HG03342 (cell line): ENCODE measurements at regions not wholly inside any gene's neighbourhood (a gene's known extent, or its start where the extent isn't known, plus 50 kb on each side); places are given as distances from the start of the nearest gene placed in this dataset.

Source experiments
- ATAC-seq: cut with Tn5 transposase; IDR thresholded peaks from one replicate; pipeline ENCODE4 v1.9.1; 2021; ENCODE audit warnings: mild to moderate bottlenecking, moderate library complexity; ENCODE audit not compliant: unreplicated experiment

- ATAC-seq = no peak
Observed at GRCh38 chr11:109153836-109154235, 268.2 kb upstream of the C11orf87 start.

GRCh38 chr11:109155291-109155690, 266.7 kb upstream of the C11orf87 start:
- ATAC-seq = peak; percentile 95

GRCh38 chr11:109165035-109165434, 257.0 kb upstream of the C11orf87 start:
- ATAC-seq = no peak

- ATAC-seq = no peak
Observed at GRCh38 chr11:109166441-109166840, 255.5 kb upstream of the C11orf87 start.

DNA sequence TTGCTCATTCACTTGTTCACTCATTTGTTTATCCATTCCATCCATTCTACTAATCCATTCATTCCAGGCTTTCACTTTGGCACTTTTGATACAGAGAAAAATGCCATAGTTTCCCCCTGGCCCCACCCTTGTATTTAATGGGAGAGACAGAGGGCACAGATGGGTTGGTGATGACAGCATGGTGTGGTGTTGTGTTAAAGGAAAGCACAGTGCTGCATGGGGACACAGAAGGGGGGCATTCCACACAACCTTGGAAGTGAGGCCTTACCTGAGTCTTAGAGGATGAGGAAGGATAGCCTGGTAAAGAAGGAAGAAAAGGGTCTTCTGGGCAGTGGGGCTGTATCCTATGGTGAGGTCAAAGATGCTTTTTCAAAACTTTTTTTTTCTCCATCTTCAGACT, 248.5 kb upstream of the C11orf87 start:
- ATAC-seq = no peak

- ATAC-seq = no peak
Observed at GRCh38 chr11:109184376-109184775, 237.6 kb upstream of the C11orf87 start.

DNA sequence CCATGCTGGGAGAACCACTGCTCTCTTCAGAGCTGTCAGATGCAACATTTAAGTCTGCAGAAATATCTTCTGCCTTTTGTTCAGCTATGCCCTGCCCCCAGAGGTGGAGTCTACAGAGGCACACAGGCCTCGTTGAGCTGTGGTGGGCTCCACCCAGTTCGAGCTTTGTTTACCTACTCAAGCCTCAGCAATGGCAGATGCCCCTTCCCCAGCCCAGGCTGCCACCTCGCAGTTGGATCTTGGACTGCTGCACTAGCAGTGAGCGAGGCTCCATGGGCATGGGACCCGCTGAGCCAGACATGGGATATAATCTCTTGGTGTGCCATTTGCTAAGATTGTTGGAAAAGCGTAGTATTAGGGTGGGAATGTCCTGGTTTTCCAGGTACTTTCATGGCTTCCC, 229.1 kb upstream of the C11orf87 start:
- ATAC-seq = no peak

GRCh38 chr11:109193880-109194279, 228.1 kb upstream of the C11orf87 start:
- no peak for ATAC-seq

GRCh38 chr11:109196016-109196415, 226.0 kb upstream of the C11orf87 start:
- ATAC-seq = no peak

GRCh38 chr11:109197656-109198055, 224.3 kb upstream of the C11orf87 start:
- ATAC-seq = no peak

DNA sequence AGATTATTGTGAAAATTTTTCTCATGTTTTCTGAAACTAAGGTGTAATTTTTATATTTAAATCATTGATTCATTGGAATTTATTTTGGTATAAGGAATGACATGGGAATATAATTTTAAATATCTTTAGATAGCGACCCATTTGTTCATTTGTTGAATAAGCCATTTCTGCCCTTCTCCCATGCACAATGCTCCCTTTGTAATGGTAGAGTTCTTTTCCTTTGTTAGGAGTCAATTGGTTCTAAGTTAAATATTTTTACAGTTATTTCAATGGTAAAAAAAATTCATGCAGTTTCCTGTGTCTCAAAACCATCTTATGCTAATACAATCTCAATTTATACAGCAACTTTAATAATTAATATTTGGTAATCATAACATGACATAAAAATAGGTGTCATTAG, 218.8 kb upstream of the C11orf87 start:
- ATAC-seq = no peak

DNA sequence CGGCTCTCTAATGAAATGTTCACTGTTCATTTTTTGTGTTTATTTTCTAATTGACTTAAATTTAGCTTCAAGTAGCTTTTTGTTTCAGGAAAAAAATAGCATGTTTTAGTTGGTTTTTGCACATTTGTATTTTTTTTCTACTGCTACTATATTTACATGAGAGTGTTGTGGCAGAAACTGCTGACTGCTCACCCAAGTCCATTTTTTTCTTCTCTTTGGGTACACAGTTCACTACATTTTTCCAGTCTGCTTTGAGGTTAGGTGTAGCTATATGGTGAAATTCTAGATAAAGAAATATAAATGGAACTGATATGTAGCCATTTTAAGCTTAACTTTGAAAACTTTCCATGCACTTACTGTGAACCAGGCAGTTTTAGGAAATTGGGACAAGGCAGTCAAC, 216.7 kb upstream of the C11orf87 start:
- no peak for ATAC-seq

DNA sequence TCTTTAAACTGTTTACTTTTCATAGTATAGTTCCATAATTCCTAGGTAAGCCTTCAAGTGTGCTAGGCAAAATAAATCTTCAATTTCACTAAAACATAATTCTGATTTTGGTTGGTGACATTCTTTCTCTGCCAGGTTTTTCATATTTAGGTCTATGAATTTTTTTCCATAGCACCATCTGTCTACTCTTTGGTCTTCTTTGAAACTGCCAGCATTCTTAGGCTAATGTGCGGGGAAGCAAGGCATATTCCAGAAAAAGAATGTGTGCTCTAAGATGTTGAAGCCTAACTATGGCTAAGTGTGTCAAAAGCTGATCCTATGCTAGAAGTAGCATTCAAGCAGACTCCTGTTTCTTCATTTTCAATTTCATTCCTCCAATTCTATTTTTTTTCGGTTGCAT, 213.9 kb upstream of the C11orf87 start:
- ATAC-seq = no peak

- ATAC-seq = no peak
Observed at GRCh38 chr11:109209572-109209971, 212.4 kb upstream of the C11orf87 start.

DNA sequence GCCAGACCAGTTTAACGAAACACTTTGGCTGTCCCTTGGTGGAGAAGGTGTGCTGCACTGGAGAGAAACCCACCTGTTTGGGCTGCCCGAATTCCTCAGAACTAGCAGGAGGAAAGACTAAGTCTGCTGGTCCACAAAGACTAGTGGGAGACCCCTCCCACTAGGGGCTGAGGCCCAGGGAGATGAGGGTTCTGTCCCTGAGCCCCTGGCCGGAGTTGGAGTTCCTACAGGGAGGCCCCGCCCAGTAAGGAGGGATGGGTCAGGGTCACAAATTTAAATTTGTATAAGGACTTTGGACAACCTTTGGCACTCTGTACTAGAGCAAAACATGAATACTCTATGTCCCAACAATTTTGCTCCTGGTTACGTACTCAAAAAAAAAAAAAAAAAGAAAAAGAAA, 200.8 kb upstream of the C11orf87 start:
- no peak for ATAC-seq

- ATAC-seq = no peak
Observed at GRCh38 chr11:109222761-109223160, 199.2 kb upstream of the C11orf87 start.

DNA sequence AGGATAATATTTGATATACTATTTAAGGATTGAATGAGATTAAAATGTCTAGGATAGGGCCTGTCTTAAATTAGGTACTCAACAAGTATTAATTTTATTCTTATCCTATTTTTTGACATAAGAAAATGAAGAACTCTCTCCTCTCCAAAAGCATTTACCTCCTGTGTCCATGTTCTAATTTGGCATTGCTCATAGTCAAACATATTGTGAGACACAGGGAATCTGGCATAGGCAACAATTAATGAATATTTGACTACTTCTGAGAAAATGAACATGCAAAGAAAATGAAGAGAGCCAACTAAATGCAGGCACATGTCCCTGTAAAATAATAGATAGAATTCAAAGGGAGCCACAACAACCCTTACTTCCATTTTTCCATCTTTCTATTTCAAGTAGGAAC, 198.5 kb upstream of the C11orf87 start:
- no peak for ATAC-seq

GRCh38 chr11:109229682-109230081, 192.3 kb upstream of the C11orf87 start:
- no peak for ATAC-seq

DNA sequence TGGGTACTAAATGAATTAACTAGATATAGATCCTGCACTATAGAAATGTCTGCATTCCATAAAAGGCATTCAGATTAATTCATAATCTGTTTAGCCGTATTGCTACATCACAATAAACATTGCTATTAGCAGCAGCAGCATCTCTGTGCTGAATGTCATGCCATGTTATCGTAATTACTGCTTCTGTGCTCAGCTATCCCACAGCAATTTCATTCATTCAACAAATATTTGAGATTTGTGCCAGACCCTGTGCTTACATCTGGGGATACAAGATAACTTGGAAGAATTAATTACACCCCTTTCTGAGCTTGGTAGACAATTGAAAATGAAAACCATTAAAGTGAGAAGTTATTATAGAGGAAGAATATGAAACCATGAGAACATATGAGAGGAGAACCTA, 185.8 kb upstream of the C11orf87 start:
- no peak for ATAC-seq

- ATAC-seq = no peak
Observed at GRCh38 chr11:109236696-109237095, 185.3 kb upstream of the C11orf87 start.

DNA sequence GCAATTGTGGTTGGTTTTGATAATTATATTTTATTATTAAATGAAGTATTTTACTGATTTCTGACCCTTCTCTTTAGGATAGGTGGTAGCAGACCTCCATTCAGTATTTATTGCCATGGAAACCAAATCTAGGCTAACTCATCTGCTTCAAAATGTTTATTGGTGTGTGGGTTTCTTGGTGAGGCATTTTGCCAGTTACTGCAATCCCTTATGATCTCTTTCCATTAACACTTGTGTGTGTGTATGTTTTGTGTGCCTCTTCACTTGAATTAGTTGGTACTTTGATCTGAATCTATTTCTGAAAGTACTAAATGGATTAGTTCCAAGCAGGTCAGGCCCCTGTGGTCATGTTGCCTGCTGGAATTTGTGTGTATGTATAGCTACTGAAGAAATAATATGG, 184.4 kb upstream of the C11orf87 start:
- ATAC-seq = no peak

DNA sequence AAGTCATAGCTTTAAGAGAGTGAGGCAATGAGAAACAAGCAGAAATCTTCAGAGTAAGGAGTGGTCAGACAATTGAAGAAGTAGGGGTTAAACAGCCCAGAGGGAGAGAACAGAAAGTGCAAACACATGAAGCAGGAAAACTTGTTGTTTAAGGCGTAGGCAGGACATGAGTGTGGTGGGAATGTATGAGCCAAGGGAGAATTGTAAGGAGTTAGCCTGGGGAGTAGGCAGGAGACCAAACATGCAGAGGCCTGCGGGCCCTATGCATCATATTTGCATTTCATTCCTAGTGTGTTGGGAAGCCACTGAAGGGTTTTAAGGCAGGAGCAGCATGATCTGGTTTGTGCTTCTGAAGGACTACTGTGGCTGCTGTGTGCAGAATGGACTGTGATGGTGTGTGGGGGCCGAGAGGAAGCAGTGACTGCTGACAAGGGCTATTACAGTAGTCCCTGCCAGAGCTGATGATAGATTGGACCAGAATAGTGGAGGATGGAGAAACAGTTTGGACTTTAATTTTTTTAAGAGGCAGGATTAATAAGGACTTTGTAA, 179.9 kb upstream of the C11orf87 start:
- ATAC-seq = no peak

- no peak for ATAC-seq
Observed at GRCh38 chr11:109247071-109247470, 174.9 kb upstream of the C11orf87 start.

DNA sequence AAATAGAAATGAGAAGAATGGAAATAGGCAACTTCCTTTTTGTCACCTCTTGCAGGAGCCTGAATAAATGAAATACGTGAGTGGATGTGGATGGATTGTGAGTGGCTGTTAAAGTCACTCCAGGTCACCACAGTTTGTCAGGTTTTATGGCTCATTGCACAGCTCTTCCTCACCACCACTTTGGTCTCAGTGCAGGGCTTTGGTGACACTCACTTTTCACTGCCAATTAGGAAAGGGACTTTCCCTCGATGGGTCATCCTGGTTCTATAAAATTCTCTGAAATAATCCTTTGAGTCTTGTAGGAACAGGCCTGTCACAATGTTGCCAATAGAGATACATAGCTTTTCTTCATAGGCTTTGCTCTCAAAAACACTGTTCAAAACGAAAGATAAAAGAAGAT, 172.4 kb upstream of the C11orf87 start:
- no peak for ATAC-seq
